OCI-LY1 (cell line): ENCODE measurements at regions not wholly inside any gene's neighbourhood (a gene's known extent, or its start where the extent isn't known, plus 50 kb on each side); places are given as distances from the start of the nearest gene placed in this dataset.

Source experiments
- H2AFZ ChIP-seq: fragments of 200-600 bp; sonication (generic), shearing (Covaris generic); 2 replicates; pipeline ENCODE4 v1.6.0; 2014; ENCODE audit warnings: antibody characterized with exemption, mild to moderate bottlenecking, low read length
- H3F3A ChIP-seq: fragments of 200-600 bp; sonication (generic), shearing (Covaris generic); 2 replicates; pipeline ENCODE4 v1.6.0; 2014; ENCODE audit warnings: mild to moderate bottlenecking, antibody characterized with exemption, low read length, moderate library complexity; ENCODE audit not compliant: insufficient read depth
- H3K27ac ChIP-seq: fragments of 200-600 bp; sonication (generic); 2 replicates; pipeline ENCODE4 v1.5.1; 2014; ENCODE audit warnings: low read length, mixed run types, mild to moderate bottlenecking, low read depth; ENCODE audit not compliant: poor library complexity, severe bottlenecking
- H3K27me3 ChIP-seq: fragments of 200-600 bp; sonication (generic); 2 replicates; pipeline ENCODE4 v1.6.0; 2014; ENCODE audit warnings: antibody characterized with exemption, mild to moderate bottlenecking, low read length, moderate library complexity; ENCODE audit not compliant: insufficient read depth
- H3K36me3 ChIP-seq: fragments of 200-600 bp; sonication (generic); 2 replicates; pipeline ENCODE4 v1.6.1; 2014; ENCODE audit warnings: mild to moderate bottlenecking, antibody characterized with exemption, low read length, moderate library complexity, mixed read lengths; ENCODE audit not compliant: insufficient read depth
- H3K4me1 ChIP-seq: fragments of 200-600 bp; sonication (generic); 2 replicates; pipeline ENCODE4 v1.5.1; 2014; ENCODE audit warnings: mild to moderate bottlenecking, low read length, moderate library complexity; ENCODE audit not compliant: insufficient read depth, severe bottlenecking
- H3K4me2 ChIP-seq: fragments of 200-600 bp; sonication (generic), shearing (Covaris generic); 2 replicates; pipeline ENCODE4 v1.6.1; 2014; ENCODE audit warnings: low read length
- H3K4me3 ChIP-seq: fragments of 200-600 bp; sonication (generic); 2 replicates; pipeline ENCODE4 v1.5.1; 2014; ENCODE audit warnings: low read length, low read depth, mild to moderate bottlenecking, mixed read lengths; ENCODE audit not compliant: poor library complexity, severe bottlenecking
- H3K79me2 ChIP-seq: fragments of 200-600 bp; shearing (Covaris generic); 2 replicates; pipeline ENCODE4 v1.6.1; 2016; ENCODE audit warnings: mixed run types, low read length, mixed read lengths; ENCODE audit not compliant: insufficient read depth
- H3K9ac ChIP-seq: fragments of 200-600 bp; sonication (generic), shearing (Covaris generic); 2 replicates; pipeline ENCODE4 v1.6.1; 2014; ENCODE audit warnings: mild to moderate bottlenecking, low read length, mixed read lengths
- H3K9me2 ChIP-seq: fragments of 200-600 bp; sonication (generic), shearing (Covaris generic); 2 replicates; pipeline ENCODE4 v1.6.1; 2014; ENCODE audit warnings: low read depth, mild to moderate bottlenecking, low read length, mixed read lengths
- H3K9me3 ChIP-seq: fragments of 200-600 bp; shearing (Covaris generic); 2 replicates; pipeline ENCODE4 v1.6.1; 2014; ENCODE audit warnings: low read length, mixed read lengths
- H4K20me1 ChIP-seq: fragments of 200-600 bp; sonication (generic), shearing (Covaris generic); 2 replicates; pipeline ENCODE4 v1.6.0; 2016; ENCODE audit warnings: mild to moderate bottlenecking, low read length; ENCODE audit not compliant: insufficient read depth
- EZH2 ChIP-seq: fragments of 200-600 bp; sonication (generic), shearing (Covaris generic); IDR thresholded peaks from 2 replicates; pipeline ENCODE4 v1.8.0; 2017; ENCODE audit warnings: borderline replicate concordance, mixed run types, mild to moderate bottlenecking, antibody characterized with exemption, low read length, moderate library complexity, mixed read lengths
- TF ChIP-seq, protein P1 (sequence below): fragments of 200-600 bp; sonication (generic), shearing (Covaris generic); IDR thresholded peaks from 2 replicates; pipeline ENCODE4 v1.5.1; 2017; ENCODE audit warnings: mild to moderate bottlenecking, antibody characterized with exemption, low read length, moderate library complexity, mixed read lengths

DNA sequence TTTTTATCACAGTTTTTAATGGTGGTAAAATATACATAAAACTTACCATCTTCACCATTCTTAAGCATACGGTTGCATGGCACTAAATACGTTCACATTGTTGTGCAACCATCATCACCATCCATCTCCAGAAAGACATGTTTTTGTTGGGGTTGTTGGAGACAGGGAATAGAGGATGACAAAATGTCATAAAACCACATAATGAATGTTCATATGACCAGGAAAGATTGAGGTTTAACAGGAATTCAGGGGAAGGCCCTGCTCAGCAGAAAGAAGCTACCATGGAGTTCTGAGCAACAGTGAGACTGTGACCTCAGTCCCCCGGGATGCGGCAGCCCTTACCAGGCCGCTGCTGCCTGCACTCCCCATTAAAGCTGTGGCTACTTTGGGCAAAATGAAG is 63.9 kb upstream of the TRIM2 start:
- Histone ChIP-seq H3K9me2 (no peaks in the 10 kb centered on the region), H3K36me3 (no peaks in the 10 kb centered on the region), H3K9me3 (no peaks in the 10 kb centered on the region), H3K4me3 (no peak overlapping the region), H3K79me2 (no peaks in the 10 kb centered on the region), H4K20me1 (no peaks in the 10 kb centered on the region), H2AFZ (no peak overlapping the region), H3K4me2 (no peak overlapping the region), H3F3A (no peaks in the 10 kb centered on the region), H3K4me1 (no peaks in the 10 kb centered on the region), H3K9ac (no peak overlapping the region), H3K27me3 (no peaks in the 10 kb centered on the region), H3K27ac (no peak overlapping the region)
- TF ChIP-seq, protein P1, sequence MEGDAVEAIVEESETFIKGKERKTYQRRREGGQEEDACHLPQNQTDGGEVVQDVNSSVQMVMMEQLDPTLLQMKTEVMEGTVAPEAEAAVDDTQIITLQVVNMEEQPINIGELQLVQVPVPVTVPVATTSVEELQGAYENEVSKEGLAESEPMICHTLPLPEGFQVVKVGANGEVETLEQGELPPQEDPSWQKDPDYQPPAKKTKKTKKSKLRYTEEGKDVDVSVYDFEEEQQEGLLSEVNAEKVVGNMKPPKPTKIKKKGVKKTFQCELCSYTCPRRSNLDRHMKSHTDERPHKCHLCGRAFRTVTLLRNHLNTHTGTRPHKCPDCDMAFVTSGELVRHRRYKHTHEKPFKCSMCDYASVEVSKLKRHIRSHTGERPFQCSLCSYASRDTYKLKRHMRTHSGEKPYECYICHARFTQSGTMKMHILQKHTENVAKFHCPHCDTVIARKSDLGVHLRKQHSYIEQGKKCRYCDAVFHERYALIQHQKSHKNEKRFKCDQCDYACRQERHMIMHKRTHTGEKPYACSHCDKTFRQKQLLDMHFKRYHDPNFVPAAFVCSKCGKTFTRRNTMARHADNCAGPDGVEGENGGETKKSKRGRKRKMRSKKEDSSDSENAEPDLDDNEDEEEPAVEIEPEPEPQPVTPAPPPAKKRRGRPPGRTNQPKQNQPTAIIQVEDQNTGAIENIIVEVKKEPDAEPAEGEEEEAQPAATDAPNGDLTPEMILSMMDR = no peak
- TF ChIP-seq EZH2 = no peak

DNA sequence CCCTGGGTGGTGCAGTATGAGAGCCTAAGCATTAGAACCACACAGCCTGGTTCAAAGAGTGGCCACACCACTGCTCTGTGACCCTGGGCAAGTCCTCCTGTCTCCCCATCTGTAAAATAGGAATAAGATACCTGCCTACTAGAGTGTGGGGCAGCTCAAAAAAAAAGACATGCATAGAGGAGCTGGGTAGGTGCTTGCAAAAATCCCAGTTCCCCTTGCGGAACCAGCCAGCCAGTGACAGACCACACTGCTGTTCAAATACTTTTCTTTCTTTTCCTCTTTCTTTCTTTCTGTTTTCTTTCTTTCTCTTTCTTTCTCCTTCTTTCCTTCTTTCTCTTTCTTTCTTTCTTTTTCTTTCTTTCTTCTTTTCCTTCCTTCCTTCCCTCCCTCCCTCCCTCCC is 63.0 kb upstream of the TRIM2 start:
- Histone ChIP-seq H3K27ac (no peak overlapping the region), H3K9me3 (no peaks in the 10 kb centered on the region), H3F3A (no peaks in the 10 kb centered on the region), H3K9me2 (no peaks in the 10 kb centered on the region), H4K20me1 (no peaks in the 10 kb centered on the region), H2AFZ (no peak overlapping the region), H3K4me1 (no peaks in the 10 kb centered on the region), H3K36me3 (no peaks in the 10 kb centered on the region), H3K4me3 (no peak overlapping the region), H3K79me2 (no peaks in the 10 kb centered on the region), H3K9ac (no peak overlapping the region), H3K27me3 (no peaks in the 10 kb centered on the region), H3K4me2 (no peak overlapping the region)
- TF ChIP-seq, protein P1 = no peak
- TF ChIP-seq EZH2 = no peak

DNA sequence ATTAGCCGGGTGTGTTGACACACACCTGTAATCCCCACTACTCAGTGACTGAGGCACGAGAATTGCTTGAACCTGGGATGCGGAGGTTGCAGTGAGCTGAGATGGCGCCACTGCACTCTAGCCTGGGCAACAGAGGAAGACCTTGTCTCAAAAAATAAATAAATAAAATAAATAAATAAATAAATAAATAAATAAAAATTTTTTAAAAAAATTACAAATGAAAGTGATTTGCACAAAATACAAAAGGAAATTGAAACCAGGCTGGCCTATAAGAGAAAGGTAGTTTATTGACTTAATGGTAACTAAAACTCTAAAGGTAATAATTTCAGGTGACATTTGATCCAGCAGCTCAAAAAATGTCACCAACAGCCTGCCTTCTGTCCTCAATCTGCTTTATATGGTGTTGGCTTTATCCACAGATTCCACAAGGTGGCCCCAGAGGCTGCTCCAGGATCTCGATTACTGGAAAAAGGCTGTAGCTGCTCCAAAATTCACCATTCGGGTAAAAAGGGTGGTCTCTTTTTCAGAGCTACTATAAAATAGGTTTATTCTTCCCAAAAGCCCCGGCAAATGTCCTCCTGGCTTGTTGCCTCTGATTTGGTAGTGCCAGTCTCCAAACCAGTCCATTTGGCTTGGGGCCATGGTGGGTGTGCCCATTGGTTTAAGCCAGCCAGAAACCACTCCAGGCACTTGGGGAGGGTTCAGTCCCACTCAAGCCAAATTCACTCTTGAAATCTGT is 61.4 kb upstream of the TRIM2 start:
- no peak overlapping the region for H2AFZ ChIP-seq

More for the DNA sequence above, 61.4 kb upstream of the TRIM2 start:
- Histone ChIP-seq H4K20me1 (no peaks in the 10 kb centered on the region), H3K4me3 (no peak overlapping the region), H3K4me1 (no peaks in the 10 kb centered on the region), H3K9ac (no peak overlapping the region), H3K79me2 (no peaks in the 10 kb centered on the region), H3K27me3 (no peaks in the 10 kb centered on the region), H3K36me3 (no peaks in the 10 kb centered on the region), H3K4me2 (no peak overlapping the region), H3K9me2 (no peaks in the 10 kb centered on the region), H3F3A (no peaks in the 10 kb centered on the region), H3K27ac (no peak overlapping the region), H3K9me3 (no peaks in the 10 kb centered on the region)
- no peak for TF ChIP-seq EZH2
- TF ChIP-seq, protein P1 = peak; percentile 64; the same call in 1 of the 2 replicates
